Endothelial cell of umbilical vein (primary cell): ENCODE measurements at regions not wholly inside any gene's neighbourhood (a gene's known extent, or its start where the extent isn't known, plus 50 kb on each side); places are given as distances from the start of the nearest gene placed in this dataset.

Source experiments
- BruUV-seq: library from RNA; stranded (reverse); fragments of 400-500 nt; replicated peaks from 2 replicates; lab custom pipeline; 2021; lab: Mats Ljungman, UMichigan
- CTCF ChIA-PET: fragments of 300-600, 350-600 bp; sonication (Branson Sonifier 250); formaldehyde crosslinking; loops from one replicate; lab custom pipeline; 2021; ENCODE audit warnings: antibody characterized with exemption, inconsistent platforms; lab: Charles Lee
- POLR2A ChIA-PET: fragments of 300-600, 350-600 bp; sonication (Branson Sonifier 250); formaldehyde crosslinking; loops from one replicate; lab custom pipeline; 2021; ENCODE audit warnings: antibody characterized with exemption, inconsistent platforms; lab: Charles Lee
- DNase-seq: peaks from one replicate; pipeline ENCODE4 v3.0.0-alpha.2; 2011; ENCODE audit warnings: low read depth, low spot score
- FAIRE-seq: peaks from 2 replicates; lab custom pipeline; 2011; peaks lifted over from hg19 to GRCh38; lab: Jason Lieb, UNC
- H2AFZ ChIP-seq: 2 replicates; pipeline ENCODE4 v1.6.0; 2012; ENCODE audit warnings: low read depth, low read length, control low read depth, inconsistent platforms
- H3K27ac ChIP-seq: 2 replicates; pipeline ENCODE4 v1.5.1; 2011; ENCODE audit warnings: low read depth, mild to moderate bottlenecking, control low read depth, low read length, moderate library complexity; ENCODE audit not compliant: insufficient read depth
- H3K27me3 ChIP-seq, 2 experiments: 2 replicates each; pipeline versions ENCODE4 v1.6.0 to v1.6.1; 2011; ENCODE audit warnings: low read length in 2 of 2, mixed read lengths in 1 of 2; ENCODE audit not compliant: control insufficient read depth in 2 of 2, insufficient read depth in 2 of 2
- H3K36me3 ChIP-seq, 2 experiments: 2 replicates in 1 of 2; 3 replicates in 1 of 2; pipeline ENCODE4 v1.5.1; 2011; ENCODE audit warnings: low read length in 2 of 2, mild to moderate bottlenecking in 1 of 2, moderate library complexity in 1 of 2; ENCODE audit not compliant: control insufficient read depth in 2 of 2, insufficient read depth in 2 of 2; ENCODE audit errors: extremely low read depth in 1 of 2
- H3K4me1 ChIP-seq: 3 replicates; pipeline ENCODE4 v1.5.1; 2011; ENCODE audit warnings: mild to moderate bottlenecking, low read length; ENCODE audit not compliant: control insufficient read depth, insufficient read depth; ENCODE audit errors: extremely low read depth
- H3K4me2 ChIP-seq: 2 replicates; pipeline ENCODE4 v1.6.1; 2011; ENCODE audit warnings: low read length, control low read depth, mixed read lengths; ENCODE audit not compliant: insufficient read depth
- H3K4me3 ChIP-seq, 3 experiments: fragments of 200-600 bp in 1 of 3; sonication (generic), shearing (Covaris generic) in 1 of 3; replicated peaks in 1 of 3; 2 replicates each; pipeline ENCODE4 v1.5.1; 2011 to 2016; ENCODE audit warnings: control low read depth in 3 of 3, low read length in 3 of 3, mild to moderate bottlenecking in 2 of 3, inconsistent platforms in 1 of 3, low read depth in 1 of 3, moderate library complexity in 1 of 3; ENCODE audit not compliant: insufficient read depth in 1 of 3
- H3K79me2 ChIP-seq: 2 replicates; pipeline ENCODE4 v1.6.0; 2012; ENCODE audit warnings: low read length, inconsistent platforms; ENCODE audit not compliant: control insufficient read depth, insufficient read depth
- H3K9ac ChIP-seq: replicated peaks from 2 replicates; pipeline ENCODE3; 2011; ENCODE audit warnings: low read length, control low read depth; ENCODE audit not compliant: insufficient read depth; ENCODE audit errors: extremely low read depth
- H3K9me1 ChIP-seq: replicated peaks from 3 replicates; pipeline ENCODE4 v1.6.0; 2011; ENCODE audit warnings: mild to moderate bottlenecking, low read length; ENCODE audit not compliant: control insufficient read depth, insufficient read depth; ENCODE audit errors: extremely low read depth
- H3K9me3 ChIP-seq: replicated peaks from 2 replicates; pipeline ENCODE4 v1.5.1; 2012; ENCODE audit warnings: low read length, inconsistent platforms; ENCODE audit not compliant: control insufficient read depth, insufficient read depth
- H4K20me1 ChIP-seq: replicated peaks from 2 replicates; pipeline ENCODE3; 2011; ENCODE audit warnings: mild to moderate bottlenecking, low read length; ENCODE audit not compliant: control insufficient read depth, insufficient read depth; ENCODE audit errors: extremely low read depth
- EZH2 ChIP-seq: IDR thresholded peaks from 2 replicates; pipeline ENCODE4 v1.6.1; 2012; ENCODE audit warnings: borderline replicate concordance, low read depth, mild to moderate bottlenecking, moderate library complexity, low read length, inconsistent platforms; ENCODE audit not compliant: severe bottlenecking
- FOS ChIP-seq: IDR thresholded peaks from 2 replicates; pipeline ENCODE4 v1.6.1; 2011; ENCODE audit warnings: mild to moderate bottlenecking, low read length, moderate library complexity, borderline replicate concordance; ENCODE audit not compliant: insufficient read depth
- GATA2 ChIP-seq: IDR thresholded peaks from 2 replicates; pipeline ENCODE4 v1.7.0; 2011; ENCODE audit warnings: low read depth, mild to moderate bottlenecking, moderate library complexity, mixed read lengths, low read length; ENCODE audit not compliant: insufficient read length, insufficient read depth
- JUN ChIP-seq: IDR thresholded peaks from 2 replicates; pipeline ENCODE4 v1.6.1; 2011; ENCODE audit warnings: borderline replicate concordance, low read depth; ENCODE audit not compliant: insufficient read length, insufficient read depth
- MAX ChIP-seq: IDR thresholded peaks from 2 replicates; pipeline ENCODE4 v1.6.1; 2011; ENCODE audit not compliant: insufficient read depth, insufficient read length
- MYC ChIP-seq: IDR thresholded peaks from one replicate; pipeline ENCODE4 v1.6.1; 2011; ENCODE audit warnings: mild to moderate bottlenecking, low read depth, low read length
- POLR2A ChIP-seq: IDR thresholded peaks from 2 replicates; pipeline ENCODE4 v1.6.1; 2012; ENCODE audit warnings: low read depth, mild to moderate bottlenecking, control low read depth, low read length
- POLR2AphosphoS5 ChIP-seq: IDR thresholded peaks from 2 replicates; pipeline ENCODE4 v1.6.1; 2012; ENCODE audit warnings: low read depth, mild to moderate bottlenecking, control low read depth, low read length, moderate library complexity; ENCODE audit not compliant: insufficient read depth
- dilution Hi-C: fragments of 300-500 bp; cut with MboI; formaldehyde crosslinking; loops from one replicate; pipeline ENCODE4 v1.15.0; 2019; ENCODE audit warnings: low sequenced_read_pairs; ENCODE audit not compliant: extremely low pct_ligation_motif_present
- intact Hi-C: fragments of 100-400 bp; cut with micrococcal nuclease; formaldehyde crosslinking; loops from one replicate; pipeline ENCODE4 v1.10.0; 2022
- TF ChIP-seq, protein P1 (sequence below), 2 donors: IDR thresholded peaks; 1 replicate in 1 of 2; 2 replicates in 1 of 2; pipeline ENCODE4 v1.5.1; 2011; ENCODE audit warnings: low read length in 2 of 2, mild to moderate bottlenecking in 2 of 2, moderate library complexity in 2 of 2, control low read depth in 1 of 2, inconsistent platforms in 1 of 2, low read depth in 1 of 2; ENCODE audit not compliant: insufficient read depth in 1 of 2; ENCODE audit errors: extremely low read depth in 1 of 2

DNA sequence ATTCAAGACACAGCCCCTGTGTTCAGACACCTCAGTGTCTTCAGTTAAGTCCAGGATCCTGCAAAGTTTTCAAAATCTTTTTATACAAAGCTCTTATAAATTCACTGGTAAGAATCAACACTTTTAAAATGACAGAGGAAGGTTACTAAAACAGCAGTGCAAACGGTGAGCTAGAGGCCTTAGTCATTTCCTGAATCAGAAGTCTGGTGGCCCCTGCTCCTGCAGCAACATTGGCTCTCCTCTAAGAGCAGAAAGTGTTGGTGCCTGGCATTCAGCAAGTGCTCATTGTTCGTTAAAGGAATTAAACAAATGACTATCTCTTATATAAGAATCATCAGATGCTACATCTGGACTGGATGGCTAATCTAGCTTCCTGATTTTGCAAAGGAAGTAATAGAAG lies 282.9 kb downstream of the PTGER3 start:
- DNase-seq (no peak), FAIRE-seq (no peak)
- Histone ChIP-seq H2AFZ (no peak overlapping the region), H3K9me3 (no peaks in the 10 kb centered on the region), H4K20me1 (no peaks in the 10 kb centered on the region), H3K4me1 (no peaks in the 10 kb centered on the region), H3K9ac (no peak overlapping the region), H3K79me2 (no peaks in the 10 kb centered on the region), H3K4me3 (no peak overlapping the region), H3K27ac (no peak overlapping the region), H3K9me1 (no peaks in the 10 kb centered on the region), H3K4me2 (no peak overlapping the region), H3K27me3 (no peaks in the 10 kb centered on the region), H3K36me3 (no peaks in the 10 kb centered on the region)
- BruUV-seq: no TSS peak
- dilution Hi-C loops (no loop called here), intact Hi-C loops (no loop called here)
- POLR2A ChIA-PET: no interaction called here
- TF ChIP-seq POLR2AphosphoS5 (no peak), FOS (no peak), EZH2 (no peak), JUN (no peak), MAX (no peak), GATA2 (no peak), POLR2A (no peak), MYC (no peak)
- TF ChIP-seq, protein P1, sequence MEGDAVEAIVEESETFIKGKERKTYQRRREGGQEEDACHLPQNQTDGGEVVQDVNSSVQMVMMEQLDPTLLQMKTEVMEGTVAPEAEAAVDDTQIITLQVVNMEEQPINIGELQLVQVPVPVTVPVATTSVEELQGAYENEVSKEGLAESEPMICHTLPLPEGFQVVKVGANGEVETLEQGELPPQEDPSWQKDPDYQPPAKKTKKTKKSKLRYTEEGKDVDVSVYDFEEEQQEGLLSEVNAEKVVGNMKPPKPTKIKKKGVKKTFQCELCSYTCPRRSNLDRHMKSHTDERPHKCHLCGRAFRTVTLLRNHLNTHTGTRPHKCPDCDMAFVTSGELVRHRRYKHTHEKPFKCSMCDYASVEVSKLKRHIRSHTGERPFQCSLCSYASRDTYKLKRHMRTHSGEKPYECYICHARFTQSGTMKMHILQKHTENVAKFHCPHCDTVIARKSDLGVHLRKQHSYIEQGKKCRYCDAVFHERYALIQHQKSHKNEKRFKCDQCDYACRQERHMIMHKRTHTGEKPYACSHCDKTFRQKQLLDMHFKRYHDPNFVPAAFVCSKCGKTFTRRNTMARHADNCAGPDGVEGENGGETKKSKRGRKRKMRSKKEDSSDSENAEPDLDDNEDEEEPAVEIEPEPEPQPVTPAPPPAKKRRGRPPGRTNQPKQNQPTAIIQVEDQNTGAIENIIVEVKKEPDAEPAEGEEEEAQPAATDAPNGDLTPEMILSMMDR (IDR thresholded peaks at IDR 0.05; ENCODE audit: extremely low read depth in 1 of 2, insufficient read depth in 1 of 2, low read depth in 1 of 2, low read length in 2 of 2): no peak
- CTCF ChIA-PET: no interaction called here
